Esophagus squamous epithelium (tissue), 4 donors: ENCODE measurements at regions not wholly inside any gene's neighbourhood (a gene's known extent, or its start where the extent isn't known, plus 50 kb on each side); places are given as distances from the start of the nearest gene placed in this dataset.

Source experiments
- CTCF ChIP-seq, 6 experiments: fragments of 450-650 bp in 4 of 6; fragments of 200-600 bp in 2 of 6; sonication (generic) in 2 of 6; IDR thresholded peaks; one replicate each; pipeline ENCODE4 v1.5.1; 2016 to 2019; ENCODE audit warnings: antibody characterized with exemption in 6 of 6, mild to moderate bottlenecking in 4 of 6, moderate library complexity in 4 of 6
- POLR2A ChIP-seq, 4 donors: fragments of 450-650 bp; IDR thresholded peaks; one replicate each; pipeline ENCODE4 v1.6.1; 2017; ENCODE audit warnings: antibody characterized with exemption in 4 of 4, mild to moderate bottlenecking in 4 of 4, moderate library complexity in 3 of 4

GRCh38 chr3:83500931-83501330, 1457.9 kb upstream of the CADM2 start:
- TF ChIP-seq CTCF (IDR thresholded peaks at IDR 0.05) (no peak), POLR2A (IDR thresholded peaks at IDR 0.05) (no peak)
